ENCODE measurements at regions not wholly inside any gene's neighbourhood (a gene's known extent, or its start where the extent isn't known, plus 50 kb on each side); places are given as distances from the start of the nearest gene placed in this dataset.

GRCh38 chr6:144481527-144481926 is 196.4 kb downstream of the UTRN start:
- TF ChIP-seq EZH2 (IDR thresholded peaks at IDR 0.05; ENCODE audit: borderline replicate concordance, insufficient read depth, low read depth, low read length, poor library complexity, severe bottlenecking) = no peak
- TF ChIP-seq CTCF (IDR thresholded peaks at IDR 0.05) = no peak
